ENCODE measurements at regions not wholly inside any gene's neighbourhood (a gene's known extent, or its start where the extent isn't known, plus 50 kb on each side); places are given as distances from the start of the nearest gene placed in this dataset.
"Not testable (repeated sequence)": the region's sequence is repeated elsewhere in the genome, so short reads cannot be mapped to it uniquely, and the experiment has no call there.

DNA sequence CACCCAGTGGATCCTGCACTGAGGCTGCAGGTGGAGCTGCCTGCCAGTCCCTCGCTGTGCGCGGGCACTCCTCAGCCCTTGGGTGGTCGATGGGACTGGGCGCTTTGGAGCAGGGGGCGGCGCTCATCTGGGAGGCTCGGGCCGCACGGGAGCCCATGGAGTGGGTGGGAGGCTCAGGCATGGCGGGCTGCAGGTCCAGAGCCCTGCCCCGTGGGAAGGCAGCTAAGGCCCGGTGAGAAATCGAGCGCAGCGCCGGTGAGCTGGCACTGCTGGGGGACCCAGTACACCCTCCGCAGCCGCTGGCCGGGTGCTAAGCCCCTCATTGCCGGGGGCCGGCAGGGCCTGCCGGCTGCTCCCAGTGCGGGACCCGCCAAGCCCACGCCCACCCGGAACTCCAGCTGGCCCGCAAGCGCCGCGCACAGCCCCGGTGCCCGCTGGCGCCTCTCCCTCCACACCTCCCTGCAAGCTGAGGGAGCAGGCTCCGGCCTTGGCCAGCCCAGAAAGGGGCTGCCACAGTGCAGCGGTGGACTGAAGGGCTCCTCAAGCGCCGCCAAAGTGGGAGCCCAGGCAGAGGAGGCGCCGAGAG is 1636.5 kb downstream of the BRINP3 start:
- TF ChIP-seq, protein P1, sequence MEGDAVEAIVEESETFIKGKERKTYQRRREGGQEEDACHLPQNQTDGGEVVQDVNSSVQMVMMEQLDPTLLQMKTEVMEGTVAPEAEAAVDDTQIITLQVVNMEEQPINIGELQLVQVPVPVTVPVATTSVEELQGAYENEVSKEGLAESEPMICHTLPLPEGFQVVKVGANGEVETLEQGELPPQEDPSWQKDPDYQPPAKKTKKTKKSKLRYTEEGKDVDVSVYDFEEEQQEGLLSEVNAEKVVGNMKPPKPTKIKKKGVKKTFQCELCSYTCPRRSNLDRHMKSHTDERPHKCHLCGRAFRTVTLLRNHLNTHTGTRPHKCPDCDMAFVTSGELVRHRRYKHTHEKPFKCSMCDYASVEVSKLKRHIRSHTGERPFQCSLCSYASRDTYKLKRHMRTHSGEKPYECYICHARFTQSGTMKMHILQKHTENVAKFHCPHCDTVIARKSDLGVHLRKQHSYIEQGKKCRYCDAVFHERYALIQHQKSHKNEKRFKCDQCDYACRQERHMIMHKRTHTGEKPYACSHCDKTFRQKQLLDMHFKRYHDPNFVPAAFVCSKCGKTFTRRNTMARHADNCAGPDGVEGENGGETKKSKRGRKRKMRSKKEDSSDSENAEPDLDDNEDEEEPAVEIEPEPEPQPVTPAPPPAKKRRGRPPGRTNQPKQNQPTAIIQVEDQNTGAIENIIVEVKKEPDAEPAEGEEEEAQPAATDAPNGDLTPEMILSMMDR (IDR thresholded peaks at IDR 0.05), result not testable (repeated sequence)
- TF ChIP-seq POLR2A (IDR thresholded peaks at IDR 0.05), result not testable (repeated sequence)
